ENCODE measurements at regions not wholly inside any gene's neighbourhood (a gene's known extent, or its start where the extent isn't known, plus 50 kb on each side); places are given as distances from the start of the nearest gene placed in this dataset.
"Not testable (repeated sequence)": the region's sequence is repeated elsewhere in the genome, so short reads cannot be mapped to it uniquely, and the experiment has no call there.

GRCh38 chr2:144996225-144996795 is 476.4 kb upstream of the ZEB2 start:
- no peak for DNase-seq

GRCh38 chr2:144995482-144995881 is 475.6 kb upstream of the ZEB2 start:
- no peak for DNase-seq

- no peak for DNase-seq
These were observed 470.7 kb upstream of the ZEB2 start for GRCh38 chr2:144990661-144991060.

DNA sequence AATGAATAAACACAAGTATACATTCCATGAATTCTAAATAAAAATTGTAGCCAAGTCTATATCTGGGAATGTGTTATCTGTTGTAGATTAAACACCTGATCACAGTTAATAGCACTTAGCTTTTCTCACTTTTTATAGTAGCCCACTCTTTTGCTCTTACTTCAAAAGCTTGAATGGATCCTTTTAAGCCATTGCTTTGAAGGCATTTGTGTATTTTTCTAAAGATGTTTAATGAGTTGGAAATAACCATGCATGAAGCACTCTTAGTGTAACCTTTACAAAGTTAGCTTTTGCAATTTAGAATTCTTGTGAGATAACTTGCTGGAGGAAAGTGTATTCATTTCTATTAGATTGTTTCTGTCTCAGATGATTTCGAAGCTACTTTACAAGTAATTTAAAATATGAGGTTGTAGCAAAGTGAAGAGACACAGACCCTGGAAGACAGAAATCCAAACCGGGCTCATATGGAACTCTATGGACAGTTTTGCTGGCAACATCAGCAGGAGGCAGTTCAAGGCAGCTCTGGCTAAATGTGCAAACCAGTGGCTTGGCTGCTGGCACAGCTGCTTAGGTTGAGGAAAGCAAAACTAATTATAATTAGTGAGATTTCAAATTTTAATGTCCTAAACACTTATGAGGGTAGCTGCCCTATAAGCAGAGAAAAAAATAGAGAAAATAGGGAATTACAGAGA is 469.8 kb upstream of the ZEB2 start:
- DNase-seq = no peak

DNA sequence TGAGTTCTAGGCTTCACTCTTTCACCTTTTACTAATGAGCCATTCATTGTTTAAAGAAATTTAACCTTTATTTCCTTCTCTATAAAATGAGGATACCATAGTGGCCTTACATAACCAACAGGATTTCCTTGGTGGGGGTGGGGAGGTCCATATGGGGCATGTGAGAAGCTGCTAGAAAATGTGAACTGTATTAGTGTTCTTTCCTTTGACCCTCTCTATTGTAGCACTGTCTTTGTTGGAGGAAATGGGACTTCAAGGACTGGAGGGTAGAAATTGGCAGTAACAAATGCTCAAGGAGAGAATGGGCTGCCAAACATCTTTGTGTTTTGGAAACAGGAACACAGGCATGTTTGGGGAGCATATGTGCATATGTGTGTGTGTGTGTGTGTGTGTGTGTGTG is 468.7 kb upstream of the ZEB2 start:
- DNase-seq = no peak

- no peak for DNase-seq
These were observed 466.8 kb upstream of the ZEB2 start for GRCh38 chr2:144986691-144987090.

- no peak for DNase-seq
These were observed 464.1 kb upstream of the ZEB2 start for GRCh38 chr2:144984038-144984437.

- no peak for DNase-seq
These were observed 463.2 kb upstream of the ZEB2 start for GRCh38 chr2:144983107-144983506.

DNA sequence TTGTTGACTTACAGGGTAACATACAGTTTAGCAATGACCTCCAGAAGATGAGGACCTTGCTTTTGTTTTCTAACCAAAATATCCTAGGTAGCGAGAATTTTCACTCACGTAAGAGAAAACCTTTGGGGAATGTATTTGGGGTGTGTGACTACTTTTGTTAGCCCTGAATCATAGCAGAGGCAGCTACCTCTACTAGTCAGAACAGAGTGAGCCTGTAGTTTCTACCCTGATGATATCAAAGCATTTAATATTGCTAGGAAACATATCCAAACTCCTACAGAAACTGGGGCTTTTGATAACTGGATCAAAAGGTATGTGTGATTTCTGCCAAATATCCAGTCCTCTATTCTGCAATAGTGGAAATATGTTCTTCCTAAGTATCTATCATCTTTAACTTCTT is 462.6 kb upstream of the ZEB2 start:
- no peak for DNase-seq

- DNase-seq = no peak
These were observed 456.0 kb upstream of the ZEB2 start for GRCh38 chr2:144975881-144976280.

- DNase-seq = no peak
These were observed 452.8 kb upstream of the ZEB2 start for GRCh38 chr2:144972676-144973075.

DNA sequence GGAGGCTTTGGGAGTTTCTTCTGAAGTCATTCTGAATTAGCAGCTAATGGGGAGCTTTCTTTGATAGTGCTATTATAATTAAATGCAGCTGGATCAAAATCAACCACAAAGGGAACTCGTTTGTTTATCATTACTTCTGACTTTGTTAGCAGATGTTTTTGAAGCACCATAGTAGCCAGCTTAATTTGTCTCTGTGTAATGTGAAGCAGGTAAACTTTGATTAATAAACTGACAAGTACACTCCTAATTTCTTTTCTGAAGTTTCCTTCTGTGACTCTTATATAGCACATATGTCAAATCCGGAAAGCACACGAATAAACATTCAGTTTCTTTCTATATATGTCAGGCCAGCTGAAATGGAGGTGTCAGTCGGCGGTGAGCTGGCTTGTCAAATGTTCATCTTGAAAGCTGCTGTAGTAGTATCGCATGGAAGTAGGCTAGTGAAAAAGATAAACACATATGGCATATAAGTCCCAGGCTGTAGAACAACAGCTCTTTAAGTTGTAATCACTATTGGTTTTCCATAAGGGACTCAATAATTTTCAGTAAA is 451.9 kb upstream of the ZEB2 start:
- no peak for DNase-seq

- DNase-seq = not testable (repeated sequence)
These were observed 450.5 kb upstream of the ZEB2 start for GRCh38 chr2:144970410-144970809.

GRCh38 chr2:144969564-144969963 is 449.6 kb upstream of the ZEB2 start:
- DNase-seq = not testable (repeated sequence)

DNA sequence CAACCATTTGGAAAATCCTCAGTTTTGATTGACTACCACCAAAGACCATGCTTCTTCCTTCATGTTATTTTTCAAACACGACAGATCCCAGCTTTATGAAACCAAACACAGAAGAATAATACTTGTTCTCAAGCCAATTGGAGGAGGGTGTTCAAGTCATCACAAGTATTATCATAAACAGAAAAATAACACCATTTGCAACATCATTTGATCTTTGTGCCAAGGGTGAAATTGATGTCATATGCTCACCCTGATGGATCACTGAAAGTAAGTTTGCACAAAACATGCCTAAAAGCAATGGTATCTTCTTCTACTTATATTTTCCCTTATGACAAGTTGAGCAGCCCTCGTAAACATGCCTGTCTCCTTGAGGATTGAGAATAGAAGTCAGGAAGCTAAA is 448.0 kb upstream of the ZEB2 start:
- DNase-seq = no peak

GRCh38 chr2:144965172-144965571 is 445.3 kb upstream of the ZEB2 start:
- DNase-seq = no peak

DNA sequence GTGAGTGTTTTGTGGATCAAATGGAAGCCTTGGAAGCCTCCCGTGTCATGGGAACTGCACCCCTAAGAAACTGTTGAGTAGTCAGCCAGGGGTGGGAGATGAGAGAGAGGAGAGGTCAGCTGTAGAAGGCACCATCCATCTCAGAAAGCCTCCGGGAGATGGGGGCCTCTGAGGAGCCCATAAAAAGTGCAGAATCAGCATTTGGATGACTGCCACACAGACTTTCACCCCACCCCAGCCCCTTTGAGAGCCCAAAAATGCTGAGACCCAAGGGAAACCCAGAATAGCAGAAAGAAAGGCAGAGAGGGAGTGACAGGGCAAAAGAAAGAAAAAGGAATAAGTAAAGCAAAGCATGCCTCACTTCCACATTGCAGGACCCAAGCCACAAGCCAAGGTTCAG is 443.1 kb upstream of the ZEB2 start:
- no peak for DNase-seq

GRCh38 chr2:144959416-144959815 is 439.5 kb upstream of the ZEB2 start:
- no peak for DNase-seq

DNA sequence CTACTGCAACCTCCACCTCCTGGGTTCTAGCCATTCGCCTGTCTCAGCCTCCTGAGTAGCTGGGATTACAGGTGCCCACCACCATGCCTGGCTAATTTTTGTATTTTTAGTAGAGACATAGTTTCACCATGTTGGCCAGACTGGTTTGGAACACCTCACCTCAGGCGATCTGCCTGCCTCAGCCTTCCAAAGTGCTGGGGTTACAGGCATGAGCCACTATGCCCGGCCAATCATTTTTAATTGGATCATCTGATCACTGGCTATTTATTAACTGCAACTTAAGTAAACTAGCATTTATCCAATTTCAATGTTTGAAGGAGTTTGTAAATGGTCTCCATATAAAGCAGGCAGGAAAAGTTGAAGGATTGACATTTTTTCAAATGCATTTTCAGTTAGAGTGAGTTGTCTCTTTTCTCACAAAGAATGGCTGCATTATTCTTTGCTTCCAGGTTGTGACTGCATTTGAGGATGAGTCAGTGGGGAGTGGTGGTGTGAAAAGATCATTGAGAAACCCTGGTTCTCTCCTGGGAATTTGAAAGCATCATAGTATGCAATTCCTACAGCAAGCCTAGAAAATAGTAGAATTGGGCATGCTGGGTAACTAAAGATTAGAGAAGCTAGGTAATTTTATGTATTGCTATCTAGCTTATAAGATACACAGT is 431.1 kb upstream of the ZEB2 start:
- DNase-seq = no peak

GRCh38 chr2:144948205-144948855 is 428.4 kb upstream of the ZEB2 start:
- DNase-seq = no peak

- no peak for DNase-seq
These were observed 427.8 kb upstream of the ZEB2 start for GRCh38 chr2:144947709-144948037.

DNA sequence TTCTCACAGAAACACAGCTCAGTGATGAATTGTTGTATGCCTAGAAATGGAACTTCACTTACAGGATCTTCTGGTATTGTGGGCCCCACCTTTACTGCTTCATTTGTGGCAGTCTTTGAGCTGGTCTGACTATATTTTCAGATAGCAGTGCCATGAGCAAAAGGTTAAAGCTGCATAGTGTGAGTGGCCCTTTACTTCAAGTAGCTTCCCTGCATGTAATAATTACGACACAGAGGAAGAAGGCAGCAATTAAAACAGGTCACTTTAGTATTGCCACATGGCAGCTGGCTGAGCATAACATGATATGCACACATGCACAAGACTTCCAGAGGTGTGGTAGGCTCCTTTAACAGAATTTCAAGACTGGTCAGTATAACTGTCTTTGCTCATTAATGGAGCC is 426.3 kb upstream of the ZEB2 start:
- no peak for DNase-seq

GRCh38 chr2:144944546-144945220 is 424.8 kb upstream of the ZEB2 start:
- no peak for DNase-seq
